OCI-LY3 (cell line): ENCODE measurements at regions not wholly inside any gene's neighbourhood (a gene's known extent, or its start where the extent isn't known, plus 50 kb on each side); places are given as distances from the start of the nearest gene placed in this dataset.

Experiments used
- H2AFZ ChIP-seq: fragments of 200-600, 300-600 bp; shearing (Covaris generic); 2 replicates; pipeline ENCODE4 v1.6.0; 2014; ENCODE audit warnings: antibody characterized with exemption, low read depth, low read length
- H3K27ac ChIP-seq: fragments of 200-600, 300-600 bp; sonication (generic); 2 replicates; pipeline ENCODE4 v1.5.1; 2014; ENCODE audit warnings: mild to moderate bottlenecking, low read length, moderate library complexity, mixed read lengths
- H3K27me3 ChIP-seq: fragments of 200-600, 300-600 bp; sonication (generic); 2 replicates; pipeline ENCODE4 v1.6.1; 2014; ENCODE audit warnings: low read depth, low read length, mixed read lengths
- H3K36me3 ChIP-seq: fragments of 200-600, 300-600 bp; sonication (generic); replicated peaks from 2 replicates; pipeline ENCODE3; 2014; ENCODE audit warnings: low read depth, low read length, mixed read lengths
- H3K4me1 ChIP-seq: fragments of 300-600, 200-600 bp; sonication (generic); 2 replicates; pipeline ENCODE4 v1.6.1; 2014; ENCODE audit warnings: low read length, mixed read lengths
- H3K4me2 ChIP-seq: fragments of 200-600, 300-600 bp; sonication (generic); 2 replicates; pipeline ENCODE4 v1.6.1; 2014; ENCODE audit warnings: low read length, mixed read lengths
- H3K4me3 ChIP-seq: fragments of 300-600, 200-600 bp; sonication (generic); 2 replicates; pipeline ENCODE4 v1.5.1; 2014; ENCODE audit warnings: antibody characterized with exemption, mild to moderate bottlenecking, low read length, moderate library complexity
- H3K79me2 ChIP-seq: fragments of 300-600, 200-600 bp; shearing (Covaris generic); 2 replicates; pipeline ENCODE4 v1.6.1; 2014; ENCODE audit warnings: mild to moderate bottlenecking, low read length, mixed read lengths
- H3K9ac ChIP-seq: fragments of 300-600, 200-600 bp; shearing (Covaris generic); 2 replicates; pipeline ENCODE4 v1.6.0; 2014; ENCODE audit warnings: mild to moderate bottlenecking, low read length, moderate library complexity
- H3K9me3 ChIP-seq: fragments of 200-600, 300-600 bp; shearing (Covaris generic); 2 replicates; pipeline ENCODE4 v1.6.1; 2014; ENCODE audit warnings: low read length, mixed read lengths; ENCODE audit not compliant: insufficient read depth
- H4K20me1 ChIP-seq: fragments of 200-600, 300-600 bp; sonication (generic); 2 replicates; pipeline ENCODE4 v1.6.1; 2016; ENCODE audit warnings: low read length, mixed read lengths; ENCODE audit not compliant: insufficient read depth
- EZH2phosphoT487 ChIP-seq: fragments of 200-600 bp; shearing (Covaris generic); IDR thresholded peaks from 2 replicates; pipeline ENCODE4 v1.6.1; 2018; ENCODE audit warnings: antibody characterized with exemption, mixed run types, low read depth
- TF ChIP-seq, protein P1 (sequence below): fragments of 200-600, 300-600 bp; sonication (generic); IDR thresholded peaks from 2 replicates; pipeline ENCODE4 v1.5.1; 2014; ENCODE audit warnings: antibody characterized with exemption, low read length, low read depth

DNA sequence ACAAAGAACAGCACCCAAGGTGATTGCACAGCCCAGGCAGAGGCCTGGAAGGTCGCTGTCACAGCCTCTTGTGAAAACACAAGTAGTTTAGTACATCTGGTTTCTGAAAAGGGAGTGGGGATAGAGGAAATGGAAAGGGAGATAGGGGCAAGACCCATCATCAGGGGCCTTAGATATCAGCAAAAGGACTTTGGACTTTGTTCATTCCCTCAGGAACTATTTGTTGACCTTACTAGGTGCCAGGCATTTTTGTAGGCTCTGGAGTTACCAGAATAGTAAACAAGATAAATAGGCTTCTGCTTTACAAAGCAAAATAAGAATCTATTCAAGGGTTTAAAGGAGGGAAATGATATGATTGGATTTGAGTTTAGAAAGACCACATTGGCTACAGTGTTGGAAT is 199.4 kb upstream of the CDKN3 start:
- H3K27me3 ChIP-seq: no peaks in the 10 kb centered on the region
- H3K4me2 ChIP-seq: no peak overlapping the region
- no peaks in the 10 kb centered on the region for H3K4me1 ChIP-seq
- H3K36me3 ChIP-seq: no peaks in the 10 kb centered on the region
- no peak for TF ChIP-seq EZH2phosphoT487
- TF ChIP-seq, protein P1, sequence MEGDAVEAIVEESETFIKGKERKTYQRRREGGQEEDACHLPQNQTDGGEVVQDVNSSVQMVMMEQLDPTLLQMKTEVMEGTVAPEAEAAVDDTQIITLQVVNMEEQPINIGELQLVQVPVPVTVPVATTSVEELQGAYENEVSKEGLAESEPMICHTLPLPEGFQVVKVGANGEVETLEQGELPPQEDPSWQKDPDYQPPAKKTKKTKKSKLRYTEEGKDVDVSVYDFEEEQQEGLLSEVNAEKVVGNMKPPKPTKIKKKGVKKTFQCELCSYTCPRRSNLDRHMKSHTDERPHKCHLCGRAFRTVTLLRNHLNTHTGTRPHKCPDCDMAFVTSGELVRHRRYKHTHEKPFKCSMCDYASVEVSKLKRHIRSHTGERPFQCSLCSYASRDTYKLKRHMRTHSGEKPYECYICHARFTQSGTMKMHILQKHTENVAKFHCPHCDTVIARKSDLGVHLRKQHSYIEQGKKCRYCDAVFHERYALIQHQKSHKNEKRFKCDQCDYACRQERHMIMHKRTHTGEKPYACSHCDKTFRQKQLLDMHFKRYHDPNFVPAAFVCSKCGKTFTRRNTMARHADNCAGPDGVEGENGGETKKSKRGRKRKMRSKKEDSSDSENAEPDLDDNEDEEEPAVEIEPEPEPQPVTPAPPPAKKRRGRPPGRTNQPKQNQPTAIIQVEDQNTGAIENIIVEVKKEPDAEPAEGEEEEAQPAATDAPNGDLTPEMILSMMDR: no peak
- no peaks in the 10 kb centered on the region for H4K20me1 ChIP-seq
- no peak overlapping the region for H2AFZ ChIP-seq
- no peaks in the 10 kb centered on the region for H3K9me3 ChIP-seq
- no peak overlapping the region for H3K4me3 ChIP-seq
- no peaks in the 10 kb centered on the region for H3K79me2 ChIP-seq
- H3K27ac ChIP-seq: no peak overlapping the region
- no peak overlapping the region for H3K9ac ChIP-seq

DNA sequence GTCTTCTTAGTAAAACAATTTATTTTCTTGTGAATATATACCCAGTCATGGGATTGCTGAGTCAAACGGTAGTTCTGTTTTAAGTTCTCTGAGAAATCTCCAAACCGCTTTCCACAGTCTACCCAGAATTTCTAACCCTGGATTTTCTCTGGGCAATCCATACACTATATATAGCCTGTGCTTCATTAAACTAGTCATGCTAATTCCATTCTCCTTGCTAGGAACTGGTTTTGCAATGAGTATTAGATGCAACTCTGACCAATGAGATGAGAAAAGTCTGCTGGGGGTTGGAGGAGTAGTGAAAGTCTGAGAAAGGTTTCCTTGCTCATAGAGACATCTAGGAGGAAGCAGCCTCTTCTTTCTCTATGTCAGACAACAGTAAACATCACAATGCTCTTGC is 196.1 kb upstream of the CDKN3 start:
- H3K79me2 ChIP-seq: no peaks in the 10 kb centered on the region
- H3K9ac ChIP-seq: no peak overlapping the region
- no peak overlapping the region for H3K4me2 ChIP-seq
- H2AFZ ChIP-seq: no peak overlapping the region
- H3K36me3 ChIP-seq: no peaks in the 10 kb centered on the region
- no peak overlapping the region for H3K27ac ChIP-seq
- no peaks in the 10 kb centered on the region for H3K27me3 ChIP-seq
- TF ChIP-seq EZH2phosphoT487: no peak
- TF ChIP-seq, protein P1: no peak
- no peak overlapping the region for H3K4me3 ChIP-seq
- no peaks in the 10 kb centered on the region for H4K20me1 ChIP-seq
- H3K4me1 ChIP-seq: no peaks in the 10 kb centered on the region
- H3K9me3 ChIP-seq: no peaks in the 10 kb centered on the region

DNA sequence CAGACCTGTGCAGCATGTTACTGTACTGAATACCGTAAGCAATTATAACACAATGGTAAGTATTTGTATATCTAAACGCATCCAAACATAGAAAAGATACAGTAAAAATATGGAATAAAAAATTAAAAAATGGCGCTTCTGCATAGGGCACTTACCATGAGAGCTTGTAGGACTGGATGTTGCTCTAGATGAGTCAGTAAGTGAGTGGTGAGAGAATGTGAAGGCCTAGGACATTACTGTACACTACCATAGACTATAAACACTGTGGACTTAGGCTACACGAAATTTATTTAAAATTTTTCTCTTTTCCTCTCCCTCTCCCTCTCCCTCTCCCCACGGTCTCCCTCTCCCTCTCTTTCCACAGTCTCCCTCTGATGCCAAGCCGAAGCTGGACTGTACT is 194.5 kb upstream of the CDKN3 start:
- H2AFZ ChIP-seq: no peak overlapping the region
- H3K4me3 ChIP-seq: no peak overlapping the region
- H3K36me3 ChIP-seq: no peaks in the 10 kb centered on the region
- no peaks in the 10 kb centered on the region for H3K27me3 ChIP-seq
- no peaks in the 10 kb centered on the region for H3K9me3 ChIP-seq
- no peak overlapping the region for H3K4me2 ChIP-seq
- H3K27ac ChIP-seq: no peak overlapping the region
- no peaks in the 10 kb centered on the region for H4K20me1 ChIP-seq
- TF ChIP-seq, protein P1: no peak
- no peak for TF ChIP-seq EZH2phosphoT487
- H3K79me2 ChIP-seq: no peaks in the 10 kb centered on the region
- no peak overlapping the region for H3K9ac ChIP-seq
- no peaks in the 10 kb centered on the region for H3K4me1 ChIP-seq

DNA sequence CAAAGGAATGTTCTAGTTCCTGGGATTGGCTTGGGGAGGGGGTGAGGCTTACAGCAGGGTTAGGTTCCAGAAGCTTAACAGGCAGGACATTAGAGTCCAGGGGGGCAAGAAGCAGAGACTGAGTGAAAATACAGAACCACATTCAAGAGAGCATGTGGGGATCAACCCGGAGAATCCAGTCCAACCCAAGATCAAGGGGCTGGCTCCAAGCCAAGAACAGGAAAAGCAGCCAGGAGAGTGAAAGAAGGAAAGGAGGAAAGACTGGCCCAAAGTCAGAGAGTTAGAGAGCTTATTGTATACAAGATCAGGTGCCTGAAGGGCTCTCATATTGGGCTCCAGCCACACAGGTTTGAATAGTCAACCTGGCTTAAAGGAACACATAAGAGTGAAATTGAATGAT is 190.3 kb upstream of the CDKN3 start:
- Histone ChIP-seq H3K27ac (no peak overlapping the region), H2AFZ (no peak overlapping the region), H3K27me3 (no peaks in the 10 kb centered on the region), H3K9me3 (no peaks in the 10 kb centered on the region), H4K20me1 (no peaks in the 10 kb centered on the region), H3K4me1 (no peaks in the 10 kb centered on the region; the same call in 1 of the 2 replicates), H3K36me3 (no peaks in the 10 kb centered on the region), H3K79me2 (no peaks in the 10 kb centered on the region), H3K4me3 (no peak overlapping the region), H3K4me2 (no peak overlapping the region), H3K9ac (no peak overlapping the region)
- no peak for TF ChIP-seq EZH2phosphoT487
- TF ChIP-seq, protein P1: no peak
